Naive B cell (primary cell): ENCODE measurements at regions not wholly inside any gene's neighbourhood (a gene's known extent, or its start where the extent isn't known, plus 50 kb on each side); places are given as distances from the start of the nearest gene placed in this dataset.

Experiments used
- ATAC-seq, 2 donors: fragments of 150-1000 bp; cut with Tn5 transposase; 2 replicates each; pipeline ENCODE4 v1.10.0; 2021; ENCODE audit warnings: low read depth in 2 of 2, mild to moderate bottlenecking in 2 of 2, moderate library complexity in 2 of 2
- DNase-seq: peaks from one replicate; pipeline ENCODE4 v3.0.0; 2022
- H3K27ac Mint-ChIP-seq, 6 donors: one replicate each; pipeline ENCODE4 v1.8.0; 2020 to 2022; ENCODE audit warnings: mild to moderate bottlenecking in 6 of 6, mixed read lengths in 6 of 6, moderate library complexity in 5 of 6, inconsistent platforms in 2 of 6
- H3K27me3 Mint-ChIP-seq, 3 donors: one replicate each; pipeline ENCODE4 v1.8.0; 2021 to 2022; ENCODE audit warnings: mixed read lengths in 3 of 3, mild to moderate bottlenecking in 1 of 3
- H3K36me3 Mint-ChIP-seq, 2 donors: one replicate each; pipeline ENCODE4 v1.8.0; 2020 to 2022; ENCODE audit warnings: mixed read lengths in 2 of 2, inconsistent platforms in 1 of 2, mild to moderate bottlenecking in 1 of 2
- H3K4me1 Mint-ChIP-seq, 3 donors: one replicate each; pipeline ENCODE4 v1.8.0; 2020 to 2022; ENCODE audit warnings: mixed read lengths in 3 of 3, inconsistent platforms in 1 of 3, mild to moderate bottlenecking in 1 of 3, moderate library complexity in 1 of 3
- H3K4me3 Mint-ChIP-seq, 8 donors: one replicate each; pipeline ENCODE4 v1.8.0; 2020 to 2022; ENCODE audit warnings: mild to moderate bottlenecking in 8 of 8, mixed read lengths in 8 of 8, moderate library complexity in 8 of 8, inconsistent platforms in 2 of 8
- H3K9me3 Mint-ChIP-seq, 7 donors: one replicate each; pipeline ENCODE4 v1.8.0; 2020 to 2022; ENCODE audit warnings: mixed read lengths in 7 of 7, mild to moderate bottlenecking in 5 of 7, inconsistent platforms in 2 of 7, moderate library complexity in 1 of 7

- Mint-ChIP-seq H3K27me3 (no peaks in the 10 kb centered on the region), H3K9me3 (peaks cover 0 to 9% (median 4%) of the 10 kb centered on the region in 7 donors), H3K4me3 (no peak overlapping the region), H3K36me3 (no peaks in the 10 kb centered on the region), H3K4me1 (no peaks in the 10 kb centered on the region), H3K27ac (no peak overlapping the region)
- DNase-seq: no peak
- ATAC-seq: no peak
Observed at GRCh38 chr14:97916100-97916499, 1118.9 kb downstream of the VRK1 start.

- Mint-ChIP-seq H3K9me3 (peaks cover 0 to 7% (median 2%) of the 10 kb centered on the region in 7 donors), H3K4me3 (no peak overlapping the region), H3K36me3 (no peaks in the 10 kb centered on the region), H3K27ac (no peak overlapping the region), H3K4me1 (no peaks in the 10 kb centered on the region), H3K27me3 (no peaks in the 10 kb centered on the region)
- no peak for ATAC-seq
- no peak for DNase-seq
Observed at GRCh38 chr14:97916669-97917568, 1119.7 kb downstream of the VRK1 start.

GRCh38 chr14:97920201-97920600 is 1123.0 kb downstream of the VRK1 start:
- Mint-ChIP-seq H3K4me1 (no peaks in the 10 kb centered on the region), H3K9me3 (peaks cover 0 to 8% (median 5%) of the 10 kb centered on the region in 7 donors), H3K27me3 (no peaks in the 10 kb centered on the region), H3K4me3 (no peak overlapping the region), H3K27ac (no peak overlapping the region), H3K36me3 (no peaks in the 10 kb centered on the region)
- no peak for ATAC-seq
- no peak for DNase-seq

- DNase-seq (no peak), ATAC-seq (no peak)
- Mint-ChIP-seq H3K4me3 (no peak overlapping the region), H3K9me3 (peaks cover 0 to 7% (median 5%) of the 10 kb centered on the region in 7 donors), H3K27ac (no peak overlapping the region), H3K36me3 (no peaks in the 10 kb centered on the region), H3K4me1 (no peaks in the 10 kb centered on the region), H3K27me3 (no peaks in the 10 kb centered on the region)
Observed at GRCh38 chr14:97921296-97921695, 1124.1 kb downstream of the VRK1 start.

- no peak for DNase-seq
- H3K9me3 Mint-ChIP-seq: peaks cover 0 to 11% (median 5%) of the 10 kb centered on the region in 7 donors
- no peak overlapping the region for H3K4me3 Mint-ChIP-seq
Observed at GRCh38 chr14:97924922-97925613, 1127.9 kb downstream of the VRK1 start.

GRCh38 chr14:97930166-97930565 is 1133.0 kb downstream of the VRK1 start:
- DNase-seq (no peak), ATAC-seq (no peak)
- H3K27ac Mint-ChIP-seq: no peak overlapping the region
- H3K27me3 Mint-ChIP-seq: no peaks in the 10 kb centered on the region
- H3K9me3 Mint-ChIP-seq: peaks cover 2 to 19% (median 10%) of the 10 kb centered on the region in 7 donors
- no peaks in the 10 kb centered on the region for H3K36me3 Mint-ChIP-seq
- H3K4me1 Mint-ChIP-seq: no peaks in the 10 kb centered on the region
- H3K4me3 Mint-ChIP-seq: no peak overlapping the region

More at GRCh38 chr14:97924922-97925613, 1127.9 kb downstream of the VRK1 start:
- Mint-ChIP-seq H3K36me3 (no peaks in the 10 kb centered on the region), H3K27ac (no peak overlapping the region), H3K27me3 (no peaks in the 10 kb centered on the region), H3K4me1 (no peaks in the 10 kb centered on the region)
- ATAC-seq: no peak

- Mint-ChIP-seq H3K9me3 (peaks cover 2 to 23% (median 5%) of the 10 kb centered on the region in 7 donors), H3K4me3 (no peak overlapping the region), H3K4me1 (no peaks in the 10 kb centered on the region), H3K27ac (no peak overlapping the region), H3K27me3 (no peaks in the 10 kb centered on the region), H3K36me3 (no peaks in the 10 kb centered on the region)
- DNase-seq (no peak), ATAC-seq (no peak)
Observed at GRCh38 chr14:97931273-97931672, 1134.1 kb downstream of the VRK1 start.

GRCh38 chr14:97942921-97943320 is 1145.7 kb downstream of the VRK1 start:
- ATAC-seq (no peak), DNase-seq (no peak)
- no peak overlapping the region for H3K27ac Mint-ChIP-seq
- peaks cover 0 to 17% (median 1%) of the 10 kb centered on the region in 7 donors for H3K9me3 Mint-ChIP-seq
- no peaks in the 10 kb centered on the region for H3K36me3 Mint-ChIP-seq
- H3K4me1 Mint-ChIP-seq: no peaks in the 10 kb centered on the region
- no peak overlapping the region for H3K4me3 Mint-ChIP-seq
- H3K27me3 Mint-ChIP-seq: no peaks in the 10 kb centered on the region

- Mint-ChIP-seq H3K4me3 (no peak overlapping the region), H3K4me1 (no peaks in the 10 kb centered on the region), H3K27me3 (no peaks in the 10 kb centered on the region), H3K36me3 (no peaks in the 10 kb centered on the region), H3K9me3 (peaks cover 0 to 17% (median 3%) of the 10 kb centered on the region in 7 donors), H3K27ac (peak overlapping the region in 1 of 6 donors; percentile 11)
- DNase-seq: no peak
- ATAC-seq: no peak
Observed at GRCh38 chr14:97943619-97944018, 1146.4 kb downstream of the VRK1 start.

GRCh38 chr14:97944380-97944779 is 1147.2 kb downstream of the VRK1 start:
- Mint-ChIP-seq H3K4me1 (no peaks in the 10 kb centered on the region), H3K27ac (no peak overlapping the region), H3K9me3 (peaks cover 0 to 17% (median 3%) of the 10 kb centered on the region in 7 donors), H3K27me3 (no peaks in the 10 kb centered on the region), H3K36me3 (no peaks in the 10 kb centered on the region), H3K4me3 (no peak overlapping the region)
- ATAC-seq (no peak), DNase-seq (no peak)

GRCh38 chr14:97945631-97946030 is 1148.4 kb downstream of the VRK1 start:
- Mint-ChIP-seq H3K9me3 (peaks cover 0 to 13% (median 2%) of the 10 kb centered on the region in 7 donors), H3K4me3 (no peak overlapping the region), H3K4me1 (no peaks in the 10 kb centered on the region), H3K36me3 (no peaks in the 10 kb centered on the region), H3K27ac (no peak overlapping the region), H3K27me3 (no peaks in the 10 kb centered on the region)
- no peak for ATAC-seq
- DNase-seq: no peak

- no peak overlapping the region for H3K4me3 Mint-ChIP-seq
- peaks cover 0 to 13% (median 0%) of the 10 kb centered on the region in 7 donors for H3K9me3 Mint-ChIP-seq
- H3K27ac Mint-ChIP-seq: no peak overlapping the region
- no peaks in the 10 kb centered on the region for H3K4me1 Mint-ChIP-seq
- no peaks in the 10 kb centered on the region for H3K36me3 Mint-ChIP-seq
- H3K27me3 Mint-ChIP-seq: no peaks in the 10 kb centered on the region
- ATAC-seq: no peak
- DNase-seq: no peak
Observed at GRCh38 chr14:97946240-97946639, 1149.1 kb downstream of the VRK1 start.

GRCh38 chr14:97946641-97947040 is 1149.5 kb downstream of the VRK1 start:
- DNase-seq (no peak), ATAC-seq (no peak)
- Mint-ChIP-seq H3K4me1 (no peaks in the 10 kb centered on the region), H3K27ac (no peak overlapping the region), H3K27me3 (no peaks in the 10 kb centered on the region), H3K4me3 (no peak overlapping the region), H3K9me3 (peaks cover 0 to 13% (median 0%) of the 10 kb centered on the region in 7 donors), H3K36me3 (no peaks in the 10 kb centered on the region)

GRCh38 chr14:97948841-97949240 is 1151.7 kb downstream of the VRK1 start:
- Mint-ChIP-seq H3K36me3 (no peaks in the 10 kb centered on the region), H3K27ac (no peak overlapping the region), H3K27me3 (no peaks in the 10 kb centered on the region), H3K4me3 (no peak overlapping the region), H3K4me1 (no peaks in the 10 kb centered on the region), H3K9me3 (peaks cover 0 to 13% (median 0%) of the 10 kb centered on the region in 7 donors)
- ATAC-seq (no peak), DNase-seq (no peak)
